GM19395 (cell line): ENCODE measurements at regions not wholly inside any gene's neighbourhood (a gene's known extent, or its start where the extent isn't known, plus 50 kb on each side); places are given as distances from the start of the nearest gene placed in this dataset.
"Not testable (repeated sequence)": the region's sequence is repeated elsewhere in the genome, so short reads cannot be mapped to it uniquely, and the experiment has no call there.

Experiments used
- ATAC-seq: cut with Tn5 transposase; IDR thresholded peaks from one replicate; pipeline ENCODE4 v1.9.1; 2021; ENCODE audit warnings: mild to moderate bottlenecking, moderate library complexity; ENCODE audit not compliant: unreplicated experiment

DNA sequence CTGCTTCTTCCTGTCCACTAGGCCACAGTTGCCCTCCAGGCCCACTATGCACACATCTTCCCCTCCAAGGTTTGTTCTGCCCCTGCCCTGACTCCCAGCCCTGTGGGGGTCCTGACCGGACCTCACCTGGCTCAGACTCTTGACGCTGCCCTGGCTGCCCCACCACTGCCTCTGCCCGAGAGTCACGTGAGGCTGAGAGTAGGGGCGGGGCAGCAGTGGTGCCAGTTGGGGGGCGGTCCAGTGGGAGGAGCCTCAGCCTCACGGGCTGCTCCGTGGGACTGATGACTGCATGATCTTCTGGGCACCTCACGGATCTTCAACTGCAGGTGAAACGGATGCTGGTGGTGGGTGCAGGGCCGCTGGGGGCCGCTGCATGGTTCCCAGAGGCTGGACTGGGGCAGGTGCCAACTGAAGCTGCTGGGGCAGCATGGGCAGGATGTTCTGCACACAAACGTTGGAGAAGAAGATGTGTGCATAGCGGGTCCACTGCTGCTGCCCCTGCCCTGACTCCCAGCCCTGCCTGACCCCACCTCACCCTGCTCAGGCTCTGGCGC lies 77.6 kb downstream of the HHIPL2 start:
- not testable (repeated sequence) for ATAC-seq

GRCh38 chr1:222466150-222466865 lies 81.6 kb downstream of the HHIPL2 start:
- ATAC-seq: no peak

GRCh38 chr1:222465211-222466041 lies 82.5 kb downstream of the HHIPL2 start:
- ATAC-seq: peak; percentile 84

GRCh38 chr1:222464841-222465210 lies 83.1 kb downstream of the HHIPL2 start:
- peak; percentile 41 for ATAC-seq

GRCh38 chr1:222463059-222463730 lies 84.7 kb downstream of the HHIPL2 start:
- ATAC-seq: no peak

GRCh38 chr1:222462601-222463000 lies 85.3 kb downstream of the HHIPL2 start:
- ATAC-seq: no peak

DNA sequence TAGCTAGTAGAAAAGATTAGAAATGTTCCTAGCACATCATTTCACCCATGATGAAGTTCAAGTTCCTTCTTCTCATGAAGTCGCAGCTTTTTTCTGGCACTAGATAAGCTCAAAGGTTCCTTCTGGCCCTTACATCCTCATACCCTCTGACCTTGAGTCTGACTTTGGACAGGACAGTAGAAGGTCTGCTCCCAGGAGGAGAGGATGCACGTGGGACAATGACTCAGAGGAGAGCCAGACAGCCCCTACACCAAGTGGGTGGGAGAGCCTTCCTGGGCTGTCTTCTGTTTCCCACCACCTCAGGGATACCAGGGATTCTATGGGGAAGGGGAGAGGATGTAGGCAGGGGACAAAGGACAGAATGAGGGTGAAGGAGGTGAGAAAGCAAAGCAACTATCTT lies 86.0 kb downstream of the HHIPL2 start:
- no peak for ATAC-seq

DNA sequence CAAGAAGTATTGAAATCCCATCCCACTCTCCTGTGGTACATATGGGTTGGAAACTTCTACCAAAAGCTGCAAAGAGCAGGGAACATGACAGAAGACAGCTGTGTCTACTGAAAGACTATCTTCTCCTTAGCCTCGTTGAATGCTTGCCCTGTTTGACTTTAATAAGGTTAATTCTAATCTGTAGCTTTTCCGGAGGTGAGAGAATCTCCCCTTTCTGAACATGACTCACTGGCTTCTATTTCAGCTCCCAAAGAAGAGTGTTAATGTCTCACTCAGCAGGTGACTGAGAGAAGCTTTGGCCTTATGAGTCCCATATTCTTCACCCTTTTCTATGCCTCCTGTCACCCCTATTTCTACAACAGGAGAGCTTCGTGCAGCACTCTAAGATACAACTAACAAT lies 88.3 kb downstream of the HHIPL2 start:
- no peak for ATAC-seq

- no peak for ATAC-seq
These were observed 90.4 kb downstream of the HHIPL2 start for GRCh38 chr1:222457513-222457912.

DNA sequence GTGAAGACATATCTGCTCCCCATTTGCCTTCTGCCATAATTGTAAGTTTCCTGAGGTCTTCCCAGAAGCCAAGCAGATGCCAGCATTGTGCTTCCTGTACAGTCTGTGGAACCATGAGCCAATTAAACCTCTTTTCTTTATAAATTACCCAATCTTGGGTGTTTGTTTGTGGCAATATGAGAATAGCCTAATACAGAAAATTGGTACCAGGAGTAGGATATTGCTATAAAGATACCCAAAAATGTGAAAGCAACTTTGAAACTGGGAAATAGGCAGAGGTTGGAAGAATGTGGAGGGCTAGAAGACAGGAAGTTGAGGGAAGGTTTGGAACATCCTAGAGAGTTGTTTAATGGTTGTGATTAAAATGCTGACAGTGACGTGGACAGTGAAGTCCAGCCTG lies 90.8 kb downstream of the HHIPL2 start:
- ATAC-seq: no peak

DNA sequence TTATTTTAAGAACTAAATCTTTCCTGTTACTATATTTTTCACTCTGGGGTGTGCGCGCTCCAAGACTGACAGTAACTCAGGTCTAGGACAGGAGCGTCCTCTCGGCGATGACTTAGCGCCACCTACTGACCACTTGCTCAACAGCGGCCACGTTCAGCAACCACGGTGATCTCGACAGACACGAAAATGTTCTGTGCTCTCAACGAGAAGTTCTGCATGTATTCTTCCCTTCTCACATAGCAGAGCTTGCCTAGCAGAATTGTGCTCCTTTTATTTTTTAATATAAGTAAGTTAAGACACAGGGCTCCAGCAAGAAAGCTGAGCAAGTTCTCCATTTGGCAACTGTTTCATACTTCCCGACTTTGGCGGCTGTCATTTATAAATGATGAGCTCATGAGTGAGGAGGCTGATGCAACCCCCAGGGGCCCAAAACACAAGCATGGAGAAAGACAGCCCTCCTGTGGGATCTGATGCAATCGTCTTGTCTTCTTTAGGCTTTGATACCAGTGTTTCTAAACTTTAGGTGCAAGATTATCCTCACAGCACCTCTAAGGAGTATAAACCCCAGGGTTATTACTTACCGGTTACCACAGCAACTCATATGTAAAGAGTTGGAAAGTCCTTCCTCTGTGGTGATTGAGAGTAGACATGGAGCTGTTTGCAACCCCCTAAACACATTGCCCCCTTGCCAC lies 92.6 kb downstream of the HHIPL2 start:
- ATAC-seq: peak; percentile 99

GRCh38 chr1:222454782-222455181 lies 93.1 kb downstream of the HHIPL2 start:
- peak; percentile 29 for ATAC-seq

- ATAC-seq: no peak
These were observed 93.7 kb downstream of the HHIPL2 start for GRCh38 chr1:222454186-222454585.

- ATAC-seq: no peak
These were observed 95.9 kb downstream of the HHIPL2 start for GRCh38 chr1:222452031-222452430.

- ATAC-seq: no peak
These were observed 104.3 kb downstream of the HHIPL2 start for GRCh38 chr1:222443566-222443965.

GRCh38 chr1:222441066-222441465 lies 106.8 kb downstream of the HHIPL2 start:
- no peak for ATAC-seq

GRCh38 chr1:222424826-222425225 lies 123.1 kb downstream of the HHIPL2 start:
- no peak for ATAC-seq

DNA sequence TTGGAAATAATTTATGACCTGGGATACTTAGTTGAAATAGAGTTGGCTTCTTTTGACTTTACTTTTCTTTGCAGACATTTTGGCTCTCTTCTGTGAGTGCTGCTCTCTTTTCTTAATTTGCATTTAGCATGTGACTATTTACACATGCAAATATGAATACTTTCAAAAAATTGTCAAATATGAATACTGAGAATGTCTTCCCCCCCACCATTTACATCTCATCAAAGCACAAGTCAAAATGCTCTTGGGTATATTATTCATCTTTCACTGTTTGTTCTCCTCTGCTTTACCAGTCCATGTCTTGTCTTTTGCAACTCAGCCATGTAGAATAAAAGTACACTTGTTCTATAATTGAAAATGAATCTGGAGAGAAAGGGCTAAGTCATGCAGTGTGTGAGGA lies 126.5 kb downstream of the HHIPL2 start:
- no peak for ATAC-seq

- ATAC-seq: no peak
These were observed 127.3 kb downstream of the HHIPL2 start for GRCh38 chr1:222420633-222421032.

DNA sequence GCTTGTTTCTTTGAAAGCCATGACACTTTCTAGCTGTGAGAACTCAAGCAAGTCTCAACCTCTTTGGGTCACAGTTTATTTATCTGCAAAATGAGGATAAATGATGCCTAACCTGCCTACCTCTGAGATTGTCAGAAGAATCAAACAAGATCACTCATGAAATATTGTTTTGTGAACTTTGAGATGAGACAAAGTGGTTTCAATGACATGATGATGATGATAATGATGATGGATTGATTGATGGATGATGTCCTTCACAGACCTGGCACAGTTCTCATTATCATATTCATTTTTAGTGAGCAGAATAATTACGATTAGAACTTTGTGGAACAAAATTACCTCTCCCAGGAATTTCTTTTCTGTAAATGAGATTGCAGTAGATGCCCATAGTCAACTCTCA lies 129.2 kb downstream of the HHIPL2 start:
- ATAC-seq: no peak

- ATAC-seq: no peak
These were observed 130.6 kb downstream of the HHIPL2 start for GRCh38 chr1:222417264-222417663.
